SK-N-SH treated with all-trans-retinoic acid at 6 μM for 48 hours (cell line): ENCODE measurements at regions not wholly inside any gene's neighbourhood (a gene's known extent, or its start where the extent isn't known, plus 50 kb on each side); places are given as distances from the start of the nearest gene placed in this dataset.

Source experiments
- ATAC-seq: fragments of 200-7000 bp; cut with Tn5 transposase; 3 replicates; pipeline ENCODE4 v1.9.1; 2020; ENCODE audit warnings: mild to moderate bottlenecking, moderate library complexity
- BACH2 ChIP-seq: fragments of 250-450 bp; sonication (Bioruptor Pico); IDR thresholded peaks from 2 replicates; pipeline ENCODE4 v1.9.0; 2021; ENCODE audit warnings: mild to moderate bottlenecking, borderline replicate concordance
- CSDC2 ChIP-seq: fragments of 250-450 bp; sonication (Bioruptor Pico); IDR thresholded peaks from 2 replicates; pipeline ENCODE4 v1.5.0; 2020; ENCODE audit warnings: mild to moderate bottlenecking, moderate library complexity
- ESRRG ChIP-seq: fragments of 250-450 bp; sonication (Bioruptor Pico); IDR thresholded peaks from 2 replicates; pipeline ENCODE4 v1.6.1; 2021; ENCODE audit warnings: mild to moderate bottlenecking
- GLIS3 ChIP-seq: fragments of 250-450 bp; sonication (Bioruptor Pico); IDR thresholded peaks from 2 replicates; pipeline ENCODE4 v1.5.0; 2020; ENCODE audit warnings: mild to moderate bottlenecking, moderate library complexity
- OSR1 ChIP-seq: fragments of 250-450 bp; sonication (Bioruptor Pico); IDR thresholded peaks from 2 replicates; pipeline ENCODE4 v1.8.0; 2022; ENCODE audit warnings: moderate library complexity, mild to moderate bottlenecking, inconsistent platforms
- PPARA ChIP-seq: fragments of 250-450 bp; sonication (Bioruptor Pico); IDR thresholded peaks from 2 replicates; pipeline ENCODE4 v1.5.0; 2020; ENCODE audit warnings: mild to moderate bottlenecking, borderline replicate concordance
- RARB ChIP-seq: fragments of 250-450 bp; sonication (Bioruptor Pico); IDR thresholded peaks from 2 replicates; pipeline ENCODE4 v1.8.0; 2021; ENCODE audit warnings: mild to moderate bottlenecking, moderate library complexity
- TCF4 ChIP-seq: fragments of 250-450 bp; sonication (Bioruptor Pico); IDR thresholded peaks from 2 replicates; pipeline ENCODE4 v1.8.0; 2021; ENCODE audit warnings: mild to moderate bottlenecking, moderate library complexity, borderline replicate concordance
- TOX ChIP-seq: fragments of 250-450 bp; sonication (Bioruptor Pico); IDR thresholded peaks from 2 replicates; pipeline ENCODE4 v1.8.0; 2021; ENCODE audit warnings: mild to moderate bottlenecking, moderate library complexity, borderline replicate concordance
- ZC3H10 ChIP-seq: fragments of 250-450 bp; sonication (Bioruptor Pico); IDR thresholded peaks from 2 replicates; pipeline ENCODE4 v1.5.1; 2021; ENCODE audit warnings: mild to moderate bottlenecking, moderate library complexity
- ZFP3 ChIP-seq: fragments of 250-450 bp; sonication (Bioruptor Pico); IDR thresholded peaks from 2 replicates; pipeline ENCODE4 v1.5.0; 2020; ENCODE audit warnings: mild to moderate bottlenecking, moderate library complexity
- ZFP30 ChIP-seq: fragments of 450-650 bp; formaldehyde crosslinking; IDR thresholded peaks from 2 replicates; pipeline ENCODE4 v1.5.0; 2022; ENCODE audit warnings: mild to moderate bottlenecking, moderate library complexity
- ZNF565 ChIP-seq: fragments of 450-650 bp; formaldehyde crosslinking; conservative IDR thresholded peaks from 2 replicates; pipeline ENCODE4 v1.5.0; 2020; ENCODE audit warnings: low read depth, mild to moderate bottlenecking, moderate library complexity
- ZNF70 ChIP-seq: fragments of 450-650 bp; formaldehyde crosslinking; IDR thresholded peaks from 2 replicates; pipeline ENCODE4 v1.5.0; 2020; ENCODE audit warnings: mild to moderate bottlenecking, moderate library complexity
- TF ChIP-seq, protein P1 (sequence below): fragments of 250-450 bp; sonication (Bioruptor Pico); IDR thresholded peaks from 2 replicates; pipeline ENCODE4 v1.5.1; 2020; ENCODE audit warnings: low read depth, mild to moderate bottlenecking, moderate library complexity
- TF ChIP-seq, protein P2 (sequence below): fragments of 250-450 bp; sonication (Bioruptor Pico); IDR thresholded peaks from 2 replicates; pipeline ENCODE4 v1.5.0; 2020; ENCODE audit warnings: mild to moderate bottlenecking, moderate library complexity
- TF ChIP-seq, protein P3 (sequence below): fragments of 250-450 bp; sonication (Bioruptor Pico); IDR thresholded peaks from 2 replicates; pipeline ENCODE4 v1.8.0; 2021; ENCODE audit warnings: low read depth, mild to moderate bottlenecking, moderate library complexity, borderline replicate concordance
- TF ChIP-seq, protein P4 (sequence below): fragments of 250-450 bp; sonication (Bioruptor Pico); IDR thresholded peaks from 2 replicates; pipeline ENCODE4 v1.8.0; 2020; ENCODE audit warnings: mild to moderate bottlenecking, moderate library complexity, borderline replicate concordance

DNA sequence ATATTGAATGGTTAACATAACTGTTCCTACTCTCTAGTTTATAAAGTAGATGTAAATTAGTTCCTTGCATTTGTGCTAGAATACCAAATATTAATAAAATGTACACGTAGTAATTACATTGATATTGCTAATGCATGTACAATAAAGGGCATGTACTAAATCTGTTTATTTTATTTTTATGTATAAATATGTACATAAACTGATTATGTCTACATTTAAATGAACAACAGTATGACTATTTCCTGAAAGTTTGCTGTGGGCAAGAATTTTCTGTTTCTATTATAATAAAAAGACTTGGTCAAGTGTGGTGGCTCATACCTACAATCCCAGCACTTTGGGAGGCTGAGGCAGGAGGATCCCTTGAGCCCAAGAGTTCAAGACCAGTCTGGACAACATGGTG, 257.2 kb upstream of the FOXN3 start:
- no peak for TF ChIP-seq PPARA
- TF ChIP-seq, protein P1, sequence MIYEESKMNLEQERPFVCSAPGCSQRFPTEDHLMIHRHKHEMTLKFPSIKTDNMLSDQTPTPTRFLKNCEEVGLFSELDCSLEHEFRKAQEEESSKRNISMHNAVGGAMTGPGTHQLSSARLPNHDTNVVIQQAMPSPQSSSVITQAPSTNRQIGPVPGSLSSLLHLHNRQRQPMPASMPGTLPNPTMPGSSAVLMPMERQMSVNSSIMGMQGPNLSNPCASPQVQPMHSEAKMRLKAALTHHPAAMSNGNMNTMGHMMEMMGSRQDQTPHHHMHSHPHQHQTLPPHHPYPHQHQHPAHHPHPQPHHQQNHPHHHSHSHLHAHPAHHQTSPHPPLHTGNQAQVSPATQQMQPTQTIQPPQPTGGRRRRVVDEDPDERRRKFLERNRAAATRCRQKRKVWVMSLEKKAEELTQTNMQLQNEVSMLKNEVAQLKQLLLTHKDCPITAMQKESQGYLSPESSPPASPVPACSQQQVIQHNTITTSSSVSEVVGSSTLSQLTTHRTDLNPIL (CRISPR knock-in tag): no peak
- TF ChIP-seq, protein P2, sequence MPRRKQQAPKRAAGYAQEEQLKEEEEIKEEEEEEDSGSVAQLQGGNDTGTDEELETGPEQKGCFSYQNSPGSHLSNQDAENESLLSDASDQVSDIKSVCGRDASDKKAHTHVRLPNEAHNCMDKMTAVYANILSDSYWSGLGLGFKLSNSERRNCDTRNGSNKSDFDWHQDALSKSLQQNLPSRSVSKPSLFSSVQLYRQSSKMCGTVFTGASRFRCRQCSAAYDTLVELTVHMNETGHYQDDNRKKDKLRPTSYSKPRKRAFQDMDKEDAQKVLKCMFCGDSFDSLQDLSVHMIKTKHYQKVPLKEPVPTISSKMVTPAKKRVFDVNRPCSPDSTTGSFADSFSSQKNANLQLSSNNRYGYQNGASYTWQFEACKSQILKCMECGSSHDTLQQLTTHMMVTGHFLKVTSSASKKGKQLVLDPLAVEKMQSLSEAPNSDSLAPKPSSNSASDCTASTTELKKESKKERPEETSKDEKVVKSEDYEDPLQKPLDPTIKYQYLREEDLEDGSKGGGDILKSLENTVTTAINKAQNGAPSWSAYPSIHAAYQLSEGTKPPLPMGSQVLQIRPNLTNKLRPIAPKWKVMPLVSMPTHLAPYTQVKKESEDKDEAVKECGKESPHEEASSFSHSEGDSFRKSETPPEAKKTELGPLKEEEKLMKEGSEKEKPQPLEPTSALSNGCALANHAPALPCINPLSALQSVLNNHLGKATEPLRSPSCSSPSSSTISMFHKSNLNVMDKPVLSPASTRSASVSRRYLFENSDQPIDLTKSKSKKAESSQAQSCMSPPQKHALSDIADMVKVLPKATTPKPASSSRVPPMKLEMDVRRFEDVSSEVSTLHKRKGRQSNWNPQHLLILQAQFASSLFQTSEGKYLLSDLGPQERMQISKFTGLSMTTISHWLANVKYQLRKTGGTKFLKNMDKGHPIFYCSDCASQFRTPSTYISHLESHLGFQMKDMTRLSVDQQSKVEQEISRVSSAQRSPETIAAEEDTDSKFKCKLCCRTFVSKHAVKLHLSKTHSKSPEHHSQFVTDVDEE (CRISPR knock-in tag): no peak
- TF ChIP-seq ZNF70 (CRISPR knock-in tag): no peak
- no peak for TF ChIP-seq RARB (CRISPR knock-in tag)
- ATAC-seq: no peak

DNA sequence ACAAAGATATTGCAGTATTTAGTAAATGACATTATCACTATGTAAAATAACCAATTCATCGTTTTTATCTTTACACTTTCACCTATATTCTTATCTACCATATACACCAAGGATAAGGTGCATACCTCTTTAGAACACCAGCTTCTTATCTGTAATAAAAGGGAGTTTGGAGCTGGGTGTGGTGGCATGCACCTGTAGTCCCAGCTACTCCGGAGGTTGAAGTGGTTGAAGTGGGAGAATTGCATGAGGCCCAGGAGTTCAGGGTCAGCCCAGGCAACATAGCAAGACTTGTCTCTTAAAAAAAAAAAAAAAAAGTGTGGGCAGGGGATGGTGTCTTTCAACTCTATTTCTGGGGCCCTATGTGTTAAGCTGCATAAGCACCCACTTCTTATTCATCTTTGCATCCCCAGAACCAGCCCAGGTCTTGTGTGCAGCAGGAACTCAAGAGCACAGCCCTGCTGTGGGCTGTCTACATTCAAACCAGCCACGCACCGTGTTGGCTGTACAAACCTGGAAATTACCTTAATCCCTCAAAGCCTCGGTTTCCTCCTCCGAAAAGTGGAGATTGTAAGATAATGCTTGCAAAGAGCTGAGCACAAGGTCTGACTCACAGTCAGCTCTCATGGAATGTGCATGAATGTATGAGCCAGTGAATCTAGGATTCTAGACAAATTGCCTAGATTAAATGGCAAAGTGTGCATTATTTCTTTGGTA, 256.6 kb upstream of the FOXN3 start:
- peak; percentile 94 for ATAC-seq
- TF ChIP-seq, protein P1 (CRISPR knock-in tag): no peak
- TF ChIP-seq, protein P2 (CRISPR knock-in tag): no peak

DNA sequence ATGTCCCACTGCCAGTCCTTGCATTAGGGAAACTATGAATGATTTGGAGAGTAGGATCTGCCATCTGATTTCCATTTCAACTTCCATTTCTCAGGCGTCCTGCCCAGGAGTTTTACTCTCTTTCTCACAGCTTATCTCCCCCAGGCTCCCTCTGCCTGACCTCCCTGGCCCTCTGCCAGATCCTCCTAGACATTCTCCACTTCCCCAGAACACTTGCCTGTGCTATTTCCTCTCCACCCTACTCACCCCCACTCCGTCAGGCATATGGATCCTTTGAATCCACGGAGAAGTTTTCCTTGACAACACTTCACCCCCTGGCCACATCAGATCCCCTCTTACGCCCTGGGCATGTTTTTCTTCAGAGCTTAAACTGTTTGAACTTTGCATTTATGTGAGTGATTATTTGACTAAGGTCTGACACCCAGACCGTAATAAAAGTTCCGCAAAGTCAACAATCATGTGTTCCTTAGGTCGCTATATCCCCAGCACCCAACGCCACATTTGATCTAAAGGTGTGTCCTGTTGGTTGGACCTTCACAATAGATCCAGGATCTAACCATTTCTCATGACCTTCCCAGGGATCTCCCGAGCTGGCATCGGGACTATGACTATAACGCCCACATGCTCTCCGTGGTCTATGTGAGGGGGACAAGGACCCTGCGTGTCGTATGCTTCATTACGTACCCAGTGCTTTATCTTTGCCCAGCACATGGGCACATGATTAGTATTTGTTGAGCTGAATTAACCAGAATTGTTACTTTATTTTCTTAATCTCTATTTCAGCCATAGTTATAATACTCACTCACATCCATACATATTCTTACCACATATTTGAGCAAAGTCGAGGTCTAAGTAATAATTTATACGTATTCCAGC, 255.8 kb upstream of the FOXN3 start:
- ATAC-seq: peak; percentile 35
- TF ChIP-seq PPARA: no peak
- TF ChIP-seq, protein P1 (CRISPR knock-in tag): no peak
- no peak for TF ChIP-seq TCF4 (CRISPR knock-in tag)
- no peak for TF ChIP-seq ZFP3 (CRISPR knock-in tag)
- TF ChIP-seq OSR1 (CRISPR knock-in tag): no peak
- no peak for TF ChIP-seq BACH2
- TF ChIP-seq CSDC2 (CRISPR knock-in tag): no peak
- no peak for TF ChIP-seq ZNF70 (CRISPR knock-in tag)
- no peak for TF ChIP-seq ZNF565 (CRISPR knock-in tag)
- no peak for TF ChIP-seq ZC3H10 (CRISPR knock-in tag)
- no peak for TF ChIP-seq GLIS3 (CRISPR knock-in tag)
- TF ChIP-seq TOX (CRISPR knock-in tag): no peak

DNA sequence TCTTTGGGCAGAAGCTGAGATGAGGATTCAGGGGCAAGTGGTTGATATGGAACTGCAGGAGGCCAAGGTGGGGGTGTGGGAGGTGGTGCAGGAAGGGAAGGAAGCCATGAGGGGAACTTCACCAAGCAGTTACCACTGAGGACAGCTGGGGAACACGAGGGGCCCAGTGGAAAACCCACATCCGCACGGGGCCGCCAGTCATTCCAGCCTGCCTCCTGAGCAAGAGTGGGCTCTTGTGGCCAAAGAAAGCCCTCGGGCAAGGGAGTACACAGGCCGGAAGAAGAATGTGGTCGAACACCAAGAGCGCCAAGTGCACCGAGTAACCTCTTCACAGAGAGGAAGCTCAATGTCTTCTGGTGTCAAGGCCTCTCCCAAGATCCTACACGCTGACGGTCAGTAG, 252.2 kb upstream of the FOXN3 start:
- ATAC-seq: no peak
- TF ChIP-seq, protein P3, sequence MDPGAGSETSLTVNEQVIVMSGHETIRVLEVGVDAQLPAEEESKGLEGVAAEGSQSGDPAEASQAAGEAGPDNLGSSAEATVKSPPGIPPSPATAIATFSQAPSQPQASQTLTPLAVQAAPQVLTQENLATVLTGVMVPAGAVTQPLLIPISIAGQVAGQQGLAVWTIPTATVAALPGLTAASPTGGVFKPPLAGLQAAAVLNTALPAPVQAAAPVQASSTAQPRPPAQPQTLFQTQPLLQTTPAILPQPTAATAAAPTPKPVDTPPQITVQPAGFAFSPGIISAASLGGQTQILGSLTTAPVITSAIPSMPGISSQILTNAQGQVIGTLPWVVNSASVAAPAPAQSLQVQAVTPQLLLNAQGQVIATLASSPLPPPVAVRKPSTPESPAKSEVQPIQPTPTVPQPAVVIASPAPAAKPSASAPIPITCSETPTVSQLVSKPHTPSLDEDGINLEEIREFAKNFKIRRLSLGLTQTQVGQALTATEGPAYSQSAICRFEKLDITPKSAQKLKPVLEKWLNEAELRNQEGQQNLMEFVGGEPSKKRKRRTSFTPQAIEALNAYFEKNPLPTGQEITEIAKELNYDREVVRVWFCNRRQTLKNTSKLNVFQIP (CRISPR knock-in tag): no peak
- TF ChIP-seq CSDC2 (CRISPR knock-in tag): no peak
- no peak for TF ChIP-seq ZNF565 (CRISPR knock-in tag)
- TF ChIP-seq, protein P1 (CRISPR knock-in tag): no peak
- TF ChIP-seq ZFP3 (CRISPR knock-in tag): no peak
- no peak for TF ChIP-seq ZFP30 (CRISPR knock-in tag)
- TF ChIP-seq ESRRG (CRISPR knock-in tag): no peak
- TF ChIP-seq TCF4 (CRISPR knock-in tag): no peak
- TF ChIP-seq, protein P4, sequence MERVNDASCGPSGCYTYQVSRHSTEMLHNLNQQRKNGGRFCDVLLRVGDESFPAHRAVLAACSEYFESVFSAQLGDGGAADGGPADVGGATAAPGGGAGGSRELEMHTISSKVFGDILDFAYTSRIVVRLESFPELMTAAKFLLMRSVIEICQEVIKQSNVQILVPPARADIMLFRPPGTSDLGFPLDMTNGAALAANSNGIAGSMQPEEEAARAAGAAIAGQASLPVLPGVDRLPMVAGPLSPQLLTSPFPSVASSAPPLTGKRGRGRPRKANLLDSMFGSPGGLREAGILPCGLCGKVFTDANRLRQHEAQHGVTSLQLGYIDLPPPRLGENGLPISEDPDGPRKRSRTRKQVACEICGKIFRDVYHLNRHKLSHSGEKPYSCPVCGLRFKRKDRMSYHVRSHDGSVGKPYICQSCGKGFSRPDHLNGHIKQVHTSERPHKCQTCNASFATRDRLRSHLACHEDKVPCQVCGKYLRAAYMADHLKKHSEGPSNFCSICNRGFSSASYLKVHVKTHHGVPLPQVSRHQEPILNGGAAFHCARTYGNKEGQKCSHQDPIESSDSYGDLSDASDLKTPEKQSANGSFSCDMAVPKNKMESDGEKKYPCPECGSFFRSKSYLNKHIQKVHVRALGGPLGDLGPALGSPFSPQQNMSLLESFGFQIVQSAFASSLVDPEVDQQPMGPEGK (CRISPR knock-in tag): no peak
- TF ChIP-seq TOX (CRISPR knock-in tag): no peak
